Lower leg skin (tissue), 3 donors: ENCODE measurements at regions not wholly inside any gene's neighbourhood (a gene's known extent, or its start where the extent isn't known, plus 50 kb on each side); places are given as distances from the start of the nearest gene placed in this dataset.

Experiments
- POLR2A ChIP-seq, 2 donors: fragments of 450-650 bp; IDR thresholded peaks; one replicate each; pipeline ENCODE4 v1.6.1; 2016 to 2017; ENCODE audit warnings: antibody characterized with exemption in 2 of 2, mild to moderate bottlenecking in 1 of 2, moderate library complexity in 1 of 2
- TF ChIP-seq, protein P1 (sequence below), 3 donors: fragments of 450-650 bp; IDR thresholded peaks; one replicate each; pipeline ENCODE4 v1.5.1; 2016; ENCODE audit warnings: antibody characterized with exemption in 3 of 3, mild to moderate bottlenecking in 3 of 3, moderate library complexity in 2 of 3

DNA sequence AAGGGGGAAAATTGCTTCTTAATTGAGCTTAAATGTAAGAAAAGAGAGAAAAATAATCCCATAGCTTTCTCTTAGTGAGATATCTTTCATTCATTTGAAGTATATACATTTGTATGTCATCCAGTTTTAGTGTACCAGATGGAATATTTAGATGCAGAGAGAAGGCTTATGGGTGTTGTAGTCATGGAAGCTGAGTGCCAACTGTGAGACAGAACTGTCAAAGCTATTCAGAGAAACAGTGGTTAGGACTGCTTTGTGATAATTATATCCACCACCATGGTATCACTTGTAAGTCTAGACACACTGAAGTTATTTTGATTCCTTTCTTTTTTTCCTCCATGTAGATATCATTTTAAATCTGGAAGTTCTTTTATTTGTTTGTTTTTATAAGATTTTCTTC is 524.3 kb upstream of the EPHA7 start:
- no peak for TF ChIP-seq POLR2A (IDR thresholded peaks at IDR 0.05)
- TF ChIP-seq, protein P1, sequence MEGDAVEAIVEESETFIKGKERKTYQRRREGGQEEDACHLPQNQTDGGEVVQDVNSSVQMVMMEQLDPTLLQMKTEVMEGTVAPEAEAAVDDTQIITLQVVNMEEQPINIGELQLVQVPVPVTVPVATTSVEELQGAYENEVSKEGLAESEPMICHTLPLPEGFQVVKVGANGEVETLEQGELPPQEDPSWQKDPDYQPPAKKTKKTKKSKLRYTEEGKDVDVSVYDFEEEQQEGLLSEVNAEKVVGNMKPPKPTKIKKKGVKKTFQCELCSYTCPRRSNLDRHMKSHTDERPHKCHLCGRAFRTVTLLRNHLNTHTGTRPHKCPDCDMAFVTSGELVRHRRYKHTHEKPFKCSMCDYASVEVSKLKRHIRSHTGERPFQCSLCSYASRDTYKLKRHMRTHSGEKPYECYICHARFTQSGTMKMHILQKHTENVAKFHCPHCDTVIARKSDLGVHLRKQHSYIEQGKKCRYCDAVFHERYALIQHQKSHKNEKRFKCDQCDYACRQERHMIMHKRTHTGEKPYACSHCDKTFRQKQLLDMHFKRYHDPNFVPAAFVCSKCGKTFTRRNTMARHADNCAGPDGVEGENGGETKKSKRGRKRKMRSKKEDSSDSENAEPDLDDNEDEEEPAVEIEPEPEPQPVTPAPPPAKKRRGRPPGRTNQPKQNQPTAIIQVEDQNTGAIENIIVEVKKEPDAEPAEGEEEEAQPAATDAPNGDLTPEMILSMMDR (IDR thresholded peaks at IDR 0.05): no peak
